H1 (cell line): ENCODE measurements at regions not wholly inside any gene's neighbourhood (a gene's known extent, or its start where the extent isn't known, plus 50 kb on each side); places are given as distances from the start of the nearest gene placed in this dataset.
A peak's percentile ranks its signal among the peaks of the same experiment; 100 is the strongest.

ENCODE experiments used
- CTCF ChIA-PET: fragments of 300-600 bp; sonication (Branson Sonifier 250); formaldehyde crosslinking; loops from one replicate; lab custom pipeline; 2021; ENCODE audit not compliant: partially characterized antibody; lab: Charles Lee
- POLR2A ChIA-PET: fragments of 300-600 bp; sonication (Branson Sonifier 250); formaldehyde crosslinking; loops from one replicate; lab custom pipeline; 2021; ENCODE audit warnings: inconsistent platforms; ENCODE audit not compliant: partially characterized antibody; lab: Charles Lee
- DNase-seq, 2 experiments: peaks; one replicate each; pipeline versions ENCODE4 v3.0.0 to v3.0.0-alpha.2; 2010 to 2022; ENCODE audit warnings: low spot score in 2 of 2, low read depth in 1 of 2, mixed read lengths in 1 of 2
- FAIRE-seq: peaks from 2 replicates; lab custom pipeline; 2011; peaks lifted over from hg19 to GRCh38; lab: Jason Lieb, UNC
- H2AFZ ChIP-seq: 2 replicates; pipeline ENCODE4 v1.8.1; 2012; ENCODE audit warnings: low read length, inconsistent platforms
- H2AK5ac ChIP-seq: 2 replicates; pipeline ENCODE4 v1.6.1; 2013; ENCODE audit warnings: low read depth, low read length
- H2BK120ac ChIP-seq: replicated peaks from 2 replicates; pipeline ENCODE3; 2013; ENCODE audit warnings: low read depth, low read length, inconsistent platforms
- H2BK12ac ChIP-seq: 2 replicates; pipeline ENCODE4 v1.6.1; 2013; ENCODE audit warnings: low read depth, low read length
- H2BK15ac ChIP-seq: 2 replicates; pipeline ENCODE4 v1.6.1; 2013; ENCODE audit warnings: low read length
- H2BK20ac ChIP-seq: 2 replicates; pipeline ENCODE4 v1.6.1; 2013; ENCODE audit warnings: low read length
- H2BK5ac ChIP-seq: 2 replicates; pipeline ENCODE4 v1.6.1; 2013; ENCODE audit warnings: low read depth, low read length
- H3K14ac ChIP-seq: 2 replicates; pipeline ENCODE4 v1.6.1; 2013; ENCODE audit warnings: inconsistent platforms; ENCODE audit not compliant: insufficient read length
- H3K18ac ChIP-seq: 2 replicates; pipeline ENCODE4 v1.6.1; 2013; ENCODE audit warnings: low read length; ENCODE audit errors: extremely low read depth
- H3K23ac ChIP-seq: 2 replicates; pipeline ENCODE4 v1.6.1; 2013; ENCODE audit warnings: inconsistent platforms; ENCODE audit not compliant: insufficient read length
- H3K23me2 ChIP-seq: 2 replicates; pipeline ENCODE4 v1.6.1; 2013; ENCODE audit warnings: low read depth, low read length
- H3K27ac ChIP-seq: 2 replicates; pipeline ENCODE4 v1.6.1; 2011; ENCODE audit warnings: low read depth, low read length, inconsistent platforms
- H3K27me3 ChIP-seq, 4 experiments: replicated peaks in 1 of 4; 1 replicate in 1 of 4; 2 replicates in 3 of 4; pipeline versions ENCODE4 v1.6.1 to v1.8.1; 2011 to 2013; ENCODE audit warnings: low read length in 3 of 4, mild to moderate bottlenecking in 3 of 4, inconsistent platforms in 2 of 4, mixed read lengths in 2 of 4, moderate library complexity in 1 of 4; ENCODE audit not compliant: control insufficient read depth in 3 of 4, insufficient read depth in 3 of 4; ENCODE audit errors: extremely low read depth in 1 of 4
- H3K36me3 ChIP-seq, 4 experiments: 2 replicates each; pipeline versions ENCODE4 v1.6.1 to v1.8.1; 2011 to 2013; ENCODE audit warnings: mild to moderate bottlenecking in 4 of 4, low read length in 3 of 4, moderate library complexity in 2 of 4, control low read depth in 1 of 4, inconsistent platforms in 1 of 4; ENCODE audit not compliant: insufficient read depth in 4 of 4, control insufficient read depth in 2 of 4
- H3K4ac ChIP-seq: replicated peaks from 2 replicates; pipeline ENCODE3; 2013; ENCODE audit warnings: low read length, low read depth, mixed read lengths, inconsistent platforms; ENCODE audit not compliant: insufficient read length
- H3K4me1 ChIP-seq, 4 experiments: replicated peaks in 1 of 4; 1 replicate in 1 of 4; 2 replicates in 3 of 4; pipeline versions ENCODE4 v1.6.1 to v1.8.1; 2011 to 2013; ENCODE audit warnings: low read length in 3 of 4, inconsistent platforms in 2 of 4, mixed read lengths in 1 of 4; ENCODE audit not compliant: insufficient read depth in 4 of 4, control insufficient read depth in 3 of 4
- H3K4me2 ChIP-seq, 2 experiments: 2 replicates each; pipeline versions ENCODE4 v1.6.1 to v1.8.1; 2011 to 2013; ENCODE audit warnings: low read depth in 2 of 2, low read length in 2 of 2, control low read depth in 1 of 2, inconsistent platforms in 1 of 2, mild to moderate bottlenecking in 1 of 2; ENCODE audit not compliant: insufficient read depth in 1 of 2
- H3K4me3 ChIP-seq, 4 experiments: fragments of 200-600, 300-600 bp in 1 of 4; sonication (generic), shearing (Covaris generic), sonication (Bioruptor Twin) in 1 of 4; 2 replicates each; pipeline versions ENCODE4 v1.5.1 to v1.8.1; 2011 to 2016; ENCODE audit warnings: low read length in 4 of 4, low read depth in 3 of 4, control low read depth in 2 of 4, inconsistent platforms in 2 of 4, mild to moderate bottlenecking in 2 of 4, mixed read lengths in 1 of 4, moderate library complexity in 1 of 4; ENCODE audit not compliant: insufficient read depth in 2 of 4; ENCODE audit errors: extremely low read depth in 1 of 4
- H3K56ac ChIP-seq: replicated peaks from 2 replicates; pipeline ENCODE3; 2013; ENCODE audit warnings: low read depth, mild to moderate bottlenecking, mixed read lengths, low read length, inconsistent platforms; ENCODE audit not compliant: insufficient read length
- H3K79me1 ChIP-seq: 2 replicates; pipeline ENCODE4 v1.6.1; 2013; ENCODE audit warnings: low read depth, low read length, control low read depth
- H3K79me2 ChIP-seq, 2 experiments: 2 replicates each; pipeline versions ENCODE4 v1.6.1 to v1.8.1; 2012 to 2013; ENCODE audit warnings: low read length in 2 of 2, mild to moderate bottlenecking in 2 of 2, inconsistent platforms in 1 of 2; ENCODE audit not compliant: insufficient read depth in 2 of 2, control insufficient read depth in 1 of 2
- H3K9ac ChIP-seq, 4 experiments: replicated peaks in 1 of 4; 1 replicate in 1 of 4; 2 replicates in 3 of 4; pipeline versions ENCODE4 v1.6.1 to v1.8.1; 2011 to 2013; ENCODE audit warnings: low read depth in 3 of 4, low read length in 3 of 4, control low read depth in 2 of 4, mild to moderate bottlenecking in 2 of 4, moderate library complexity in 2 of 4, inconsistent platforms in 1 of 4; ENCODE audit errors: extremely low read depth in 1 of 4
- H3K9me3 ChIP-seq, 2 experiments: 2 replicates each; pipeline versions ENCODE4 v1.6.1 to v1.8.1; 2012 to 2013; ENCODE audit warnings: mild to moderate bottlenecking in 2 of 2, moderate library complexity in 2 of 2, control low read depth in 1 of 2, inconsistent platforms in 1 of 2, low read depth in 1 of 2, low read length in 1 of 2, mixed read lengths in 1 of 2; ENCODE audit not compliant: insufficient read depth in 2 of 2
- H4K20me1 ChIP-seq, 2 experiments: replicated peaks in 1 of 2; 2 replicates each; pipeline versions ENCODE3 to v1.8.1; 2011 to 2013; ENCODE audit warnings: inconsistent platforms in 2 of 2, low read length in 2 of 2, mild to moderate bottlenecking in 1 of 2; ENCODE audit not compliant: insufficient read depth in 2 of 2, control insufficient read depth in 1 of 2
- H4K5ac ChIP-seq: 2 replicates; pipeline ENCODE4 v1.6.1; 2013; ENCODE audit warnings: low read length, low read depth, mixed read lengths, inconsistent platforms; ENCODE audit not compliant: insufficient read length
- H4K8ac ChIP-seq: 2 replicates; pipeline ENCODE4 v1.8.0; 2013; ENCODE audit warnings: mild to moderate bottlenecking, moderate library complexity, low read length, inconsistent platforms; ENCODE audit not compliant: insufficient read depth; ENCODE audit errors: extremely low read depth
- H4K91ac ChIP-seq: replicated peaks from 2 replicates; pipeline ENCODE3; 2013; ENCODE audit warnings: low read length, mixed read lengths, inconsistent platforms; ENCODE audit not compliant: insufficient read length
- ATF2 ChIP-seq: IDR thresholded peaks from 2 replicates; pipeline ENCODE4 v1.6.1; 2012; ENCODE audit warnings: low read length, inconsistent platforms
- HDAC2 ChIP-seq, 2 experiments: fragments of 300-600 bp in 1 of 2; sonication (generic) in 1 of 2; IDR thresholded peaks; 2 replicates each; pipeline ENCODE4 v1.6.1; 2011 to 2012; ENCODE audit warnings: low read depth in 2 of 2, low read length in 2 of 2, mild to moderate bottlenecking in 2 of 2, moderate library complexity in 2 of 2, borderline replicate concordance in 1 of 2, inconsistent platforms in 1 of 2
- POLR2A ChIP-seq, 2 experiments: IDR thresholded peaks; 1 replicate in 1 of 2; 2 replicates in 1 of 2; pipeline ENCODE4 v1.6.1; 2011; ENCODE audit warnings: low read depth in 2 of 2, low read length in 2 of 2, mild to moderate bottlenecking in 2 of 2; ENCODE audit errors: control extremely low read depth in 1 of 2
- POU5F1 ChIP-seq: IDR thresholded peaks from 2 replicates; pipeline ENCODE4 v1.6.1; 2011; ENCODE audit warnings: low read depth, mild to moderate bottlenecking, low read length, moderate library complexity
- RNF2 ChIP-seq: fragments of 200-900, 300-1000 bp; sonication (generic); IDR thresholded peaks from 2 replicates; pipeline ENCODE4 v1.7.1; 2016; ENCODE audit warnings: borderline replicate concordance, low read depth, mild to moderate bottlenecking, antibody characterized with exemption, low read length; ENCODE audit not compliant: poor library complexity, severe bottlenecking; ENCODE audit errors: missing control alignments
- SIN3A ChIP-seq, 2 experiments: IDR thresholded peaks in 1 of 2; conservative IDR thresholded peaks in 1 of 2; 2 replicates each; pipeline ENCODE4 v1.6.1; 2011 to 2012; ENCODE audit warnings: low read length in 2 of 2, improper control_type of control experiment in 1 of 2, low read depth in 1 of 2, mild to moderate bottlenecking in 1 of 2
- SIRT6 ChIP-seq: IDR thresholded peaks from one replicate; pipeline ENCODE4 v1.7.1; 2012; ENCODE audit warnings: low read length, inconsistent platforms
- SP1 ChIP-seq: IDR thresholded peaks from 2 replicates; pipeline ENCODE4 v1.6.1; 2011; ENCODE audit warnings: low read depth, low read length
- SP4 ChIP-seq: IDR thresholded peaks from 2 replicates; pipeline ENCODE4 v1.6.1; 2012; ENCODE audit warnings: low read length, inconsistent platforms
- SUZ12 ChIP-seq: fragments of 200-600 bp; sonication (generic); IDR thresholded peaks from 2 replicates; pipeline ENCODE4 v1.6.1; 2012; ENCODE audit warnings: mild to moderate bottlenecking, inconsistent platforms, low read length, moderate library complexity, mixed read lengths
- TAF7 ChIP-seq: optimal IDR thresholded peaks from 2 replicates; pipeline ENCODE3; 2011; ENCODE audit warnings: low read depth, mild to moderate bottlenecking, inconsistent platforms, low read length, moderate library complexity, borderline replicate concordance
- ZNF274 ChIP-seq: IDR thresholded peaks from 2 replicates; pipeline ENCODE4 v1.7.0; 2012; ENCODE audit warnings: low read length, borderline replicate concordance; ENCODE audit errors: extremely low read depth
- WGBS, 2 experiments: shearing (Covaris generic) in 1 of 2; methylation state at CpG; one replicate each; pipeline versions ENCODE4 v1.1.6 to v1.1.7; 2013 to 2015; ENCODE audit warnings: low lambda C conversion rate in 2 of 2, mixed read lengths in 2 of 2, inconsistent platforms in 1 of 2, low coverage in 1 of 2, missing lambda C conversion rate in 1 of 2; ENCODE audit not compliant: insufficient replicate concordance in 2 of 2, insufficient coverage in 1 of 2, insufficient read length in 1 of 2; ENCODE audit errors: extremely low coverage in 1 of 2, missing lambda C conversion rate in 1 of 2; 5-methylcytosine and 5-hydroxymethylcytosine counted together

GRCh38 chr1:29387210-29387609, 150.9 kb downstream of the PTPRU start:
- no peaks in the 10 kb centered on the region for H4K20me1 ChIP-seq
- H3K9ac ChIP-seq, result no peak overlapping the region
- no peak overlapping the region for H3K56ac ChIP-seq
- no peaks in the 10 kb centered on the region for H3K27me3 ChIP-seq
- no peak overlapping the region for H3K23ac ChIP-seq
- H3K36me3 ChIP-seq, result no peaks in the 10 kb centered on the region
- H4K5ac ChIP-seq, result no peak overlapping the region
- no peak overlapping the region for H3K4me3 ChIP-seq
- H2AFZ ChIP-seq, result no peak overlapping the region
- no peaks in the 10 kb centered on the region for H3K23me2 ChIP-seq
- H3K79me1 ChIP-seq, result no peaks in the 10 kb centered on the region
- H4K8ac ChIP-seq, result no peak overlapping the region
- no peak overlapping the region for H2BK12ac ChIP-seq
- peak in 1 of 2 experiments; percentile 31 for DNase-seq
- H3K14ac ChIP-seq, result no peak overlapping the region
- no peak overlapping the region for H2BK5ac ChIP-seq
- ChIA-PET CTCF (interaction anchor here (1.0 to 3.2 kb wide), 4 partner anchors 9 to 719 kb away, joined by 3 to 18 read pairs (median 4); no protein-coding TSS in a partner anchor), POLR2A (interaction anchor here (0.6 kb wide), 2 partner anchors 14 to 105 kb away, joined by 3 to 4 read pairs; no protein-coding TSS in a partner anchor)
- whole genome bisulfite sequencing, 2 experiments, result 82% methylated on average over 3 of the region's 3 CpGs; no CpG with 5 or more reads in 1 of the 2 experiments
- no peak overlapping the region for H3K18ac ChIP-seq
- no peak for FAIRE-seq
- no peaks in the 10 kb centered on the region for H3K9me3 ChIP-seq
- H2AK5ac ChIP-seq, result no peak overlapping the region
- H2BK120ac ChIP-seq, result no peak overlapping the region
- H2BK20ac ChIP-seq, result no peak overlapping the region
- no peaks in the 10 kb centered on the region for H3K79me2 ChIP-seq
- H3K4me1 ChIP-seq, result no peaks in the 10 kb centered on the region; a peak in 2 of 7 replicates
- H4K91ac ChIP-seq, result no peak overlapping the region
- no peak overlapping the region for H3K4ac ChIP-seq
- no peak overlapping the region for H3K4me2 ChIP-seq
- H2BK15ac ChIP-seq, result no peak overlapping the region
- no peak overlapping the region for H3K27ac ChIP-seq
- no peak for TF ChIP-seq POLR2A (IDR thresholded peaks at IDR 0.05; ENCODE audit: control extremely low read depth in 1 of 2, low read depth in 2 of 2, low read length in 2 of 2)
- TF ChIP-seq SUZ12, result no peak
- TF ChIP-seq ATF2, result no peak
- no peak for TF ChIP-seq TAF7
- TF ChIP-seq HDAC2 (IDR thresholded peaks at IDR 0.05; ENCODE audit: borderline replicate concordance in 1 of 2, low read depth in 2 of 2, low read length in 2 of 2), result no peak
- no peak for TF ChIP-seq SP4
- TF ChIP-seq ZNF274, result no peak
- no peak for TF ChIP-seq SIRT6
- no peak for TF ChIP-seq SP1
- no peak for TF ChIP-seq POU5F1
- no peak for TF ChIP-seq RNF2
- no peak for TF ChIP-seq SIN3A (conservative IDR thresholded peaks at IDR 0.05 in 1 of 2, IDR thresholded peaks at IDR 0.05 in 1 of 2; ENCODE audit: low read depth in 1 of 2, low read length in 2 of 2)
